HL-60 (cell line): ENCODE measurements at regions not wholly inside any gene's neighbourhood (a gene's known extent, or its start where the extent isn't known, plus 50 kb on each side); places are given as distances from the start of the nearest gene placed in this dataset.

Source experiments
- DNase-seq, 2 experiments: peaks; one replicate each; pipeline ENCODE4 v3.0.0-alpha.2; 2010 to 2020; ENCODE audit warnings: low read depth in 1 of 2, low spot score in 1 of 2
- H3K27ac ChIP-seq: fragments of 250-450 bp; sonication (Bioruptor Pico); replicated peaks from 2 replicates; pipeline ENCODE4 v1.5.1; 2020; ENCODE audit warnings: mild to moderate bottlenecking, moderate library complexity
- H3K27me3 ChIP-seq: fragments of 250-450 bp; sonication (Bioruptor Pico); 2 replicates; pipeline ENCODE4 v1.5.1; 2021; ENCODE audit warnings: mild to moderate bottlenecking, moderate library complexity; ENCODE audit not compliant: insufficient read depth, poor library complexity, severe bottlenecking
- H3K4me3 ChIP-seq: replicated peaks from 2 replicates; pipeline ENCODE4 v1.5.1; 2011; ENCODE audit warnings: mild to moderate bottlenecking, control low read depth, low read length; ENCODE audit not compliant: insufficient read depth
- CTCF ChIP-seq: IDR thresholded peaks from one replicate; pipeline ENCODE4 v1.5.1; 2011; ENCODE audit warnings: low read length, control low read depth, inconsistent platforms; ENCODE audit not compliant: insufficient read depth
- GABPA ChIP-seq: IDR thresholded peaks from 2 replicates; pipeline ENCODE4 v1.6.1; 2012; ENCODE audit warnings: low read depth
- POLR2AphosphoS5 ChIP-seq: IDR thresholded peaks from 2 replicates; pipeline ENCODE4 v1.6.1; 2012; ENCODE audit warnings: low read depth
- REST ChIP-seq: IDR thresholded peaks from 2 replicates; pipeline ENCODE4 v1.6.1; 2012; ENCODE audit warnings: low read depth; ENCODE audit not compliant: insufficient replicate concordance
- SPI1 ChIP-seq: IDR thresholded peaks from 2 replicates; pipeline ENCODE4 v1.6.1; 2012; ENCODE audit warnings: low read depth, mild to moderate bottlenecking, borderline replicate concordance

- no peak overlapping the region for H3K27ac ChIP-seq
- no peak for TF ChIP-seq GABPA
- H3K4me3 ChIP-seq, result no peak overlapping the region
- H3K27me3 ChIP-seq, result no peaks in the 10 kb centered on the region
- no peak for DNase-seq
Observed at GRCh38 chr11:109130910-109131309, 291.1 kb upstream of the C11orf87 start.

- TF ChIP-seq POLR2AphosphoS5 (peak; percentile 48; the same call in 1 of the 2 replicates), SPI1 (peak; percentile 69), REST (no peak)
- Histone ChIP-seq H3K4me3 (no peak overlapping the region), H3K27ac (peak overlapping the region; percentile 23; the same call in 1 of the 2 replicates), H3K27me3 (no peaks in the 10 kb centered on the region)
- DNase-seq, result peak; percentile 41 to 84
Observed at GRCh38 chr11:109132539-109132938, 289.5 kb upstream of the C11orf87 start.

GRCh38 chr11:109133159-109133558 lies 288.8 kb upstream of the C11orf87 start:
- no peak overlapping the region for H3K4me3 ChIP-seq
- peak overlapping the region; percentile 23; the same call in 1 of the 2 replicates for H3K27ac ChIP-seq
- TF ChIP-seq POLR2AphosphoS5 (no peak), CTCF (no peak), GABPA (no peak), SPI1 (no peak), REST (no peak)
- DNase-seq, result peak; percentile 2 to 3
- H3K27me3 ChIP-seq, result no peaks in the 10 kb centered on the region

GRCh38 chr11:109135627-109136026 lies 286.4 kb upstream of the C11orf87 start:
- Histone ChIP-seq H3K4me3 (no peak overlapping the region), H3K27me3 (no peaks in the 10 kb centered on the region), H3K27ac (no peak overlapping the region)
- no peak for TF ChIP-seq GABPA
- TF ChIP-seq POLR2AphosphoS5, result no peak
- TF ChIP-seq SPI1, result no peak
- TF ChIP-seq CTCF, result no peak
- no peak for DNase-seq

GRCh38 chr11:109138196-109138595 lies 283.8 kb upstream of the C11orf87 start:
- DNase-seq, result no peak
- no peak overlapping the region for H3K4me3 ChIP-seq
- H3K27me3 ChIP-seq, result no peaks in the 10 kb centered on the region
- no peak overlapping the region for H3K27ac ChIP-seq
- TF ChIP-seq SPI1 (no peak), POLR2AphosphoS5 (no peak), GABPA (no peak), REST (no peak)
